ENCODE measurements at regions not wholly inside any gene's neighbourhood (a gene's known extent, or its start where the extent isn't known, plus 50 kb on each side); places are given as distances from the start of the nearest gene placed in this dataset.

- Histone ChIP-seq H3K27ac (ENCODE audit: low read depth, low read length) (no peak overlapping the region), H3K27me3 (ENCODE audit: control insufficient read depth in 5 of 5, insufficient read depth in 4 of 5, low read length in 5 of 5) (peaks cover 0 to 6% (median 5%) of the 10 kb centered on the region in 5 donors), H3K4me3 (ENCODE audit: low read depth in 1 of 5, low read length in 5 of 5) (no peak overlapping the region), H3K9ac (ENCODE audit: low read length in 5 of 5) (no peak overlapping the region), H3K9me3 (ENCODE audit: control insufficient read depth in 5 of 5, low read length in 5 of 5) (no peaks in the 10 kb centered on the region), H3K4me1 (ENCODE audit: control insufficient read depth in 5 of 5, insufficient read depth in 5 of 5, low read length in 5 of 5) (peaks cover 2 to 31% (median 17%) of the 10 kb centered on the region in 5 donors), H3K36me3 (ENCODE audit: control insufficient read depth in 5 of 5, insufficient read depth in 5 of 5, low read length in 5 of 5) (no peaks in the 10 kb centered on the region)
Measured at GRCh38 chr20:60064554-60065196, 106.5 kb downstream of the CDH26 start.

- Histone ChIP-seq H3K27me3 (ENCODE audit: control insufficient read depth in 5 of 5, insufficient read depth in 4 of 5, low read length in 5 of 5) (peaks cover 0 to 8% (median 5%) of the 10 kb centered on the region in 5 donors), H3K27ac (ENCODE audit: low read depth, low read length) (no peak overlapping the region), H3K36me3 (ENCODE audit: control insufficient read depth in 5 of 5, insufficient read depth in 5 of 5, low read length in 5 of 5) (no peaks in the 10 kb centered on the region), H3K9me3 (ENCODE audit: control insufficient read depth in 5 of 5, low read length in 5 of 5) (no peaks in the 10 kb centered on the region), H3K4me1 (ENCODE audit: control insufficient read depth in 5 of 5, insufficient read depth in 5 of 5, low read length in 5 of 5) (peaks cover 2 to 22% (median 17%) of the 10 kb centered on the region in 5 donors), H3K4me3 (ENCODE audit: low read depth in 1 of 5, low read length in 5 of 5) (no peak overlapping the region), H3K9ac (ENCODE audit: low read length in 5 of 5) (no peak overlapping the region)
Measured at GRCh38 chr20:60065741-60066437, 107.7 kb downstream of the CDH26 start.

DNA sequence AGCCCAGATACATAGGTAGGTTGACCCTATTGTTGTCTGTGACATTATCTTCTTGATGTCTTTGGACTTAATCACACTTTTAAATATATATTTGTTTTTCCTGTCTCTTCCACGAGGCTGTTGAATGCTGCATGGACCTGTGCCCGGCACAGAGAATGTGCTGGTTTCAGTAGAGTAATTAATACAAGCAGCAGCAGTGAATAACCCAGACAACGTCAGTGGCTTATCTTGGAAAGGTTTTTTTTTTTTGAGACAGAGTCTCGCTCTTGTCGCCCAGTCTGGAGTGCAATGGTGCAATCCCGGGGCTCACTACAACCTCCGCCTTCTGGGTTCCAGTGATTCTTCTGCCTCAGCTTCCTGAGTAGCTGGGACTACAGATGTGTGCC is 108.2 kb downstream of the CDH26 start:
- Histone ChIP-seq H3K9ac (ENCODE audit: low read length in 5 of 5) (no peak overlapping the region), H3K9me3 (ENCODE audit: control insufficient read depth in 5 of 5, low read length in 5 of 5) (no peaks in the 10 kb centered on the region), H3K27ac (ENCODE audit: low read depth, low read length) (no peak overlapping the region), H3K36me3 (ENCODE audit: control insufficient read depth in 5 of 5, insufficient read depth in 5 of 5, low read length in 5 of 5) (no peaks in the 10 kb centered on the region), H3K27me3 (ENCODE audit: control insufficient read depth in 5 of 5, insufficient read depth in 4 of 5, low read length in 5 of 5) (peaks cover 0 to 8% (median 5%) of the 10 kb centered on the region in 5 donors), H3K4me1 (ENCODE audit: control insufficient read depth in 5 of 5, insufficient read depth in 5 of 5, low read length in 5 of 5) (peaks cover 2 to 20% (median 17%) of the 10 kb centered on the region in 5 donors), H3K4me3 (ENCODE audit: low read depth in 1 of 5, low read length in 5 of 5) (no peak overlapping the region)

- H3K4me3 ChIP-seq (ENCODE audit: low read depth in 1 of 5, low read length in 5 of 5), result no peak overlapping the region
- H3K4me1 ChIP-seq (ENCODE audit: control insufficient read depth in 5 of 5, insufficient read depth in 5 of 5, low read length in 5 of 5), result peaks cover 0 to 6% (median 3%) of the 10 kb centered on the region in 5 donors
- H3K27ac ChIP-seq (ENCODE audit: low read depth, low read length), result no peak overlapping the region
- no peaks in the 10 kb centered on the region for H3K36me3 ChIP-seq (ENCODE audit: control insufficient read depth in 5 of 5, insufficient read depth in 5 of 5, low read length in 5 of 5)
- H3K9me3 ChIP-seq (ENCODE audit: control insufficient read depth in 5 of 5, low read length in 5 of 5), result no peaks in the 10 kb centered on the region
- H3K9ac ChIP-seq (ENCODE audit: low read length in 5 of 5), result no peak overlapping the region
- H3K27me3 ChIP-seq (ENCODE audit: control insufficient read depth in 5 of 5, insufficient read depth in 4 of 5, low read length in 5 of 5), result peaks cover 0 to 8% (median 5%) of the 10 kb centered on the region in 5 donors
Measured at GRCh38 chr20:60068509-60068908, 110.3 kb downstream of the CDH26 start.

DNA sequence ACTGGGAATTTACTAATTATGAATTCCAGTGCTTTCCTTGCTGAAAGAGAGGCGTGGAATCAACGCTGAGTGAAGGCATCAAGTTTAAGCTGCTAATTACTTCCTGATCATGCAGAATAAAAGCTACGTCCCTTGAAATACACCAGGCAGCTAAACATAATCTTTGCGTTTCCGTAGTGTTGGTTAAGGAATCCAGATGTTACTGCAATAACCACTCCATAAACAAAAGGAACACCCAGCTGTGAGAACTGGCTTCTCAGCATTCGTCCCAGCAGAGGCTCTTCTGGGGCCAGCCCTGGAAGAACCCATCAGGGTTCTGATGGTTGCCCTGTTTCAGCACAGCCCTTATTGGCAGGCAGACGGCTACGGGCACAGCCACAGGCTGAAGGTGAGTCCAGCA is 111.4 kb downstream of the CDH26 start:
- Histone ChIP-seq H3K4me3 (ENCODE audit: low read depth in 1 of 5, low read length in 5 of 5) (no peak overlapping the region), H3K27ac (ENCODE audit: low read depth, low read length) (no peak overlapping the region), H3K4me1 (ENCODE audit: control insufficient read depth in 5 of 5, insufficient read depth in 5 of 5, low read length in 5 of 5) (no peaks in the 10 kb centered on the region), H3K9ac (ENCODE audit: low read length in 5 of 5) (no peak overlapping the region), H3K27me3 (ENCODE audit: control insufficient read depth in 5 of 5, insufficient read depth in 4 of 5, low read length in 5 of 5) (peaks cover 0 to 6% (median 5%) of the 10 kb centered on the region in 5 donors), H3K36me3 (ENCODE audit: control insufficient read depth in 5 of 5, insufficient read depth in 5 of 5, low read length in 5 of 5) (no peaks in the 10 kb centered on the region), H3K9me3 (ENCODE audit: control insufficient read depth in 5 of 5, low read length in 5 of 5) (no peaks in the 10 kb centered on the region)

GRCh38 chr20:60070791-60071190 is 112.6 kb downstream of the CDH26 start:
- Histone ChIP-seq H3K9me3 (ENCODE audit: control insufficient read depth in 5 of 5, low read length in 5 of 5) (no peaks in the 10 kb centered on the region), H3K4me1 (ENCODE audit: control insufficient read depth in 5 of 5, insufficient read depth in 5 of 5, low read length in 5 of 5) (no peaks in the 10 kb centered on the region), H3K9ac (ENCODE audit: low read length in 5 of 5) (no peak overlapping the region), H3K27me3 (ENCODE audit: control insufficient read depth in 5 of 5, insufficient read depth in 4 of 5, low read length in 5 of 5) (peaks cover 0 to 8% (median 4%) of the 10 kb centered on the region in 5 donors), H3K4me3 (ENCODE audit: low read depth in 1 of 5, low read length in 5 of 5) (no peak overlapping the region), H3K27ac (ENCODE audit: low read depth, low read length) (no peak overlapping the region), H3K36me3 (ENCODE audit: control insufficient read depth in 5 of 5, insufficient read depth in 5 of 5, low read length in 5 of 5) (no peaks in the 10 kb centered on the region)

GRCh38 chr20:60071965-60072364 is 113.7 kb downstream of the CDH26 start:
- Histone ChIP-seq H3K27me3 (ENCODE audit: control insufficient read depth in 5 of 5, insufficient read depth in 4 of 5, low read length in 5 of 5) (peaks cover 0 to 8% (median 4%) of the 10 kb centered on the region in 5 donors), H3K9ac (ENCODE audit: low read length in 5 of 5) (no peak overlapping the region), H3K36me3 (ENCODE audit: control insufficient read depth in 5 of 5, insufficient read depth in 5 of 5, low read length in 5 of 5) (no peaks in the 10 kb centered on the region), H3K4me1 (ENCODE audit: control insufficient read depth in 5 of 5, insufficient read depth in 5 of 5, low read length in 5 of 5) (no peaks in the 10 kb centered on the region), H3K4me3 (ENCODE audit: low read depth in 1 of 5, low read length in 5 of 5) (no peak overlapping the region), H3K27ac (ENCODE audit: low read depth, low read length) (no peak overlapping the region), H3K9me3 (ENCODE audit: control insufficient read depth in 5 of 5, low read length in 5 of 5) (no peaks in the 10 kb centered on the region)

DNA sequence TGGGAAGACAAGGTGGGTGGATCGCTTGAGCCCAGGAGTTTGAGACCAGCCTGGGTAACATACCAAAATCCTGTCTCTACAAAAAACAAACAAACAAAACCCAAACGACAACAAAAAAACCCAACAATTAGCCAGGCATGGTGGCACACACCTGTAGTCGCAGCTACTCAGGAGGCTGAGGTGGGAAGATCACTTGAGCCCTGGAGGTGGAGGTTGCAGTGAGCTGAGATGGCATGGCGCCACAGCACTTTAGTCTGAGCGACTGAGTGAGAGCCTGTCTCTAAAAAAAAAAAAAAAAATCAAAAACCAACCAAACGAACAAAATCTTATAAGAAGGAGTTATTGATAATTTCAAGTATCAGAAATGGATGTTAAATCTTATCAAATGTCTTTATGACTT is 114.9 kb downstream of the CDH26 start:
- Histone ChIP-seq H3K4me3 (ENCODE audit: low read depth in 1 of 5, low read length in 5 of 5) (no peak overlapping the region), H3K27ac (ENCODE audit: low read depth, low read length) (no peak overlapping the region), H3K9ac (ENCODE audit: low read length in 5 of 5) (no peak overlapping the region), H3K9me3 (ENCODE audit: control insufficient read depth in 5 of 5, low read length in 5 of 5) (no peaks in the 10 kb centered on the region), H3K36me3 (ENCODE audit: control insufficient read depth in 5 of 5, insufficient read depth in 5 of 5, low read length in 5 of 5) (no peaks in the 10 kb centered on the region), H3K4me1 (ENCODE audit: control insufficient read depth in 5 of 5, insufficient read depth in 5 of 5, low read length in 5 of 5) (no peaks in the 10 kb centered on the region), H3K27me3 (ENCODE audit: control insufficient read depth in 5 of 5, insufficient read depth in 4 of 5, low read length in 5 of 5) (peaks cover 0 to 8% (median 4%) of the 10 kb centered on the region in 5 donors)

GRCh38 chr20:60073504-60073903 is 115.3 kb downstream of the CDH26 start:
- H3K9me3 ChIP-seq (ENCODE audit: control insufficient read depth in 5 of 5, low read length in 5 of 5), result no peaks in the 10 kb centered on the region
- H3K27ac ChIP-seq (ENCODE audit: low read depth, low read length), result no peak overlapping the region
- no peak overlapping the region for H3K9ac ChIP-seq (ENCODE audit: low read length in 5 of 5)
- no peak overlapping the region for H3K4me3 ChIP-seq (ENCODE audit: low read depth in 1 of 5, low read length in 5 of 5)
- peaks cover 0 to 8% (median 4%) of the 10 kb centered on the region in 5 donors for H3K27me3 ChIP-seq (ENCODE audit: control insufficient read depth in 5 of 5, insufficient read depth in 4 of 5, low read length in 5 of 5)
- no peaks in the 10 kb centered on the region for H3K4me1 ChIP-seq (ENCODE audit: control insufficient read depth in 5 of 5, insufficient read depth in 5 of 5, low read length in 5 of 5)
- H3K36me3 ChIP-seq (ENCODE audit: control insufficient read depth in 5 of 5, insufficient read depth in 5 of 5, low read length in 5 of 5), result no peaks in the 10 kb centered on the region

- H3K4me1 ChIP-seq (ENCODE audit: control insufficient read depth in 5 of 5, insufficient read depth in 5 of 5, low read length in 5 of 5), result no peaks in the 10 kb centered on the region
- no peak overlapping the region for H3K9ac ChIP-seq (ENCODE audit: low read length in 5 of 5)
- H3K27ac ChIP-seq (ENCODE audit: low read depth, low read length), result no peak overlapping the region
- H3K27me3 ChIP-seq (ENCODE audit: control insufficient read depth in 5 of 5, insufficient read depth in 4 of 5, low read length in 5 of 5), result peaks cover 0 to 5% (median under 1%) of the 10 kb centered on the region in 5 donors
- H3K36me3 ChIP-seq (ENCODE audit: control insufficient read depth in 5 of 5, insufficient read depth in 5 of 5, low read length in 5 of 5), result no peaks in the 10 kb centered on the region
- H3K9me3 ChIP-seq (ENCODE audit: control insufficient read depth in 5 of 5, low read length in 5 of 5), result no peaks in the 10 kb centered on the region
- H3K4me3 ChIP-seq (ENCODE audit: low read depth in 1 of 5, low read length in 5 of 5), result no peak overlapping the region
Measured at GRCh38 chr20:60074276-60074675, 116.1 kb downstream of the CDH26 start.
